ENCODE measurements at regions not wholly inside any gene's neighbourhood (a gene's known extent, or its start where the extent isn't known, plus 50 kb on each side); places are given as distances from the start of the nearest gene placed in this dataset.
A peak's percentile ranks its signal among the peaks of the same experiment; 100 is the strongest.

DNA sequence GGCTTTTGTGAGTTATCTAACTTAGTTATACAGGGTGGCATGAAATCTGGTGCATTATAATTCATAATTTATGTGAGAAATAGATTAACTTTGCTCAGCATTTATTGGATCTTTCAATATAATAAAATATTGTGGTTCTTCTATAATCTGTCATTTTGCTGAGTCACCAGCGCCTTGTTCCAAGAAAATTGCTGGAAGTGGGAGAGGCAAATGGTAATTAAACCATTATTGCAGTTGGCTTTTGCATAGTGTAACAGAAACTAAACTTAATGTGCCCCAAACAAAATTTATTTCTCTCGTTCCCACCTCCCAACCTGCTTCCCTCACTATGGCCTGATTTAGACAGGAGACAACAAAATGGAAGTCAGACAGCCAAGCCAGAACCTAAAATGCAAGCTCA, 146.3 kb downstream of the GALR1 start:
- intact Hi-C loops (cut with DNase I, micrococcal nuclease) = no loop called here
- Histone ChIP-seq H3K9me3 (no peaks in the 10 kb centered on the region), H3K4me3 (no peak overlapping the region), H3K4me1 (ENCODE audit: low read depth) (peaks cover 6% of the 10 kb centered on the region), H3K36me3 (ENCODE audit: low read depth) (no peaks in the 10 kb centered on the region)
- TF ChIP-seq, protein P1, sequence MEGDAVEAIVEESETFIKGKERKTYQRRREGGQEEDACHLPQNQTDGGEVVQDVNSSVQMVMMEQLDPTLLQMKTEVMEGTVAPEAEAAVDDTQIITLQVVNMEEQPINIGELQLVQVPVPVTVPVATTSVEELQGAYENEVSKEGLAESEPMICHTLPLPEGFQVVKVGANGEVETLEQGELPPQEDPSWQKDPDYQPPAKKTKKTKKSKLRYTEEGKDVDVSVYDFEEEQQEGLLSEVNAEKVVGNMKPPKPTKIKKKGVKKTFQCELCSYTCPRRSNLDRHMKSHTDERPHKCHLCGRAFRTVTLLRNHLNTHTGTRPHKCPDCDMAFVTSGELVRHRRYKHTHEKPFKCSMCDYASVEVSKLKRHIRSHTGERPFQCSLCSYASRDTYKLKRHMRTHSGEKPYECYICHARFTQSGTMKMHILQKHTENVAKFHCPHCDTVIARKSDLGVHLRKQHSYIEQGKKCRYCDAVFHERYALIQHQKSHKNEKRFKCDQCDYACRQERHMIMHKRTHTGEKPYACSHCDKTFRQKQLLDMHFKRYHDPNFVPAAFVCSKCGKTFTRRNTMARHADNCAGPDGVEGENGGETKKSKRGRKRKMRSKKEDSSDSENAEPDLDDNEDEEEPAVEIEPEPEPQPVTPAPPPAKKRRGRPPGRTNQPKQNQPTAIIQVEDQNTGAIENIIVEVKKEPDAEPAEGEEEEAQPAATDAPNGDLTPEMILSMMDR (IDR thresholded peaks at IDR 0.05) = no peak
- peak; percentile 56 for ATAC-seq
- peak in 1 of 3 donors; percentile 47 for DNase-seq

DNA sequence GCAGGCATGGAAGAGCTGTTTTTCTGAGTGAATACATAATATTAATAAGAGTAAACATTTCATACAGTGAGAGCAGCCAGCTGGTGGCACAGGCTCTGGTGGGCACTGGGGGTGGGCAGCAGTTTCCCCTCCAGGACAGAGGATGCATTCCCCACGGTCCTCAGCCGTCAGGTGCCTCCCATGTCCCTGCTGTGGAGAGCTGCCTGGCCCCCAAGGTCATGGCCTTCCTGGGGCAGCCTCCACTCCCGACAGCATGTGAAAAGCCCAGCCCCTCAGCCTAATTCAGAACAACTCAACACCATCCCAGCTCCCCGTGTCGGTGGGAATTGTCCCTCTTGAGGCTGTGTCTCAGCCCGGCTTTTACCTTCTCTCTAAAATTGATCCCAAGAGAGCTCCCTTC, 147.4 kb downstream of the GALR1 start:
- TF ChIP-seq, protein P1 (IDR thresholded peaks at IDR 0.05) = no peak

DNA sequence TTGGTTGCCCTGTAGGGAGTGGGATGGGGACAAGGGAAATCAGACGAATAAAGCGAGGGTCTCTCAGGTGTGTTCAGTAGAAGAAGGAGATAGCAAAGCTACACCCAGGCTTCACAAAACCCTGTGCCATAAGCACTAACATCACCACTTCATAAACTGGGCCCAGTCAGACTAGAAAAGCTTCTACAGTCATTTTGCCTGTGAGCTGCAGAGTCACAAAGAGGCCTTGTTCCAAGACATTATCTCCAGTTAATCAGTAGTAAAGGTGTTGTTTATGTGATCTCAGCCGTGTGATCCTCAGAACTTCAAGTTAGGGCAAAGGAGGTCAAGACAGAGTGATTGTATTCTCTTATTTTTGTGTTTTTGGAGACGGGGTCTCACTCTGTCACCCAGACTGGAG, 148.0 kb downstream of the GALR1 start:
- peaks cover 6% of the 10 kb centered on the region for H3K4me1 ChIP-seq (ENCODE audit: low read depth)
- no peak for DNase-seq
- ATAC-seq = peak; percentile 82
- intact Hi-C loops (cut with DNase I, micrococcal nuclease) = no loop called here
- H3K4me3 ChIP-seq = no peak overlapping the region
- H3K9me3 ChIP-seq = no peaks in the 10 kb centered on the region
- TF ChIP-seq, protein P1 (IDR thresholded peaks at IDR 0.05) = no peak
- H3K36me3 ChIP-seq (ENCODE audit: low read depth) = no peaks in the 10 kb centered on the region

More for the DNA sequence above, 147.4 kb downstream of the GALR1 start:
- Histone ChIP-seq H3K4me1 (ENCODE audit: low read depth) (peaks cover 6% of the 10 kb centered on the region), H3K4me3 (no peak overlapping the region), H3K36me3 (ENCODE audit: low read depth) (no peaks in the 10 kb centered on the region), H3K9me3 (no peaks in the 10 kb centered on the region)
- ATAC-seq (no peak), DNase-seq (no peak)
- intact Hi-C loops (cut with DNase I, micrococcal nuclease) = no loop called here

DNA sequence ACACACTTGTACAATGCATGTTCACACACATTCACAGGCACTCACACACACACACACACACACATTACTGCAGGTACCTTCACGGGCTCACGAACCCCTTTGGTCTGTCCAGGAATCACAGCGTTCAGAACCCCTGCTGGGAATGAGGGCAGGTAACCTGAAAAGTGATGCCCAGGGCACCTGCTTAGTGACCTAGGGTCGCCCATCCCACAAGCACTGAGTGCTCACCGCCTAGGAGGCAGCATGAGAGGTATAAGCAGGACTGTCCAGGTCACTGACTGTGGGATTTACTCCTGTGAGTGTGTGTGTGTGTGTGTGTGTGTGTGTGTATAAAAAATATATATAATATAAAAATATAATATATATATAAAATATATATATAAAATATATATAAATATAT, 150.9 kb downstream of the GALR1 start:
- Histone ChIP-seq H3K4me3 (no peak overlapping the region), H3K36me3 (ENCODE audit: low read depth) (no peaks in the 10 kb centered on the region), H3K9me3 (no peaks in the 10 kb centered on the region), H3K4me1 (ENCODE audit: low read depth) (peaks cover 5% of the 10 kb centered on the region)
- TF ChIP-seq, protein P1 (IDR thresholded peaks at IDR 0.05) = no peak
- no peak for ATAC-seq
- no peak for DNase-seq
- intact Hi-C loops (cut with DNase I, micrococcal nuclease) = no loop called here

DNA sequence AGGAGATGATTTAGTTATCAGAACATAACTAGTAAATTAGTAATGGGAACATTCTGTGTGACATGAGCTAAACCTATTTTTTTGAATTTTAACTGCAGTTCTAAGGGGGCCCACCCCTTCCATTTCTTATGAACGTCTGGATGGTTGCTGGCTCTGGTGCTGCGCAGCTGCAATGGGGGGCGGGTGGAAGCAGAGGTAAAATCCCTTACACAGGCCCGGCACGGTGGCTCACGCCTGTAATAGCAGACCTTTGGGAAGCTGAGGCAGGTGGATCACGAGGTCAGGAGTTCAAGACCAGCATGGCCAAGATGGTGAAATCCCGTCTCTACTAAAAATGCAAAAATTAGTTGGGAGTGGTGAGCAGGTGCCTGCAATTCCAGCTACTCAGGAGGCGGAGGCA, 151.5 kb downstream of the GALR1 start:
- Histone ChIP-seq H3K36me3 (ENCODE audit: low read depth) (no peaks in the 10 kb centered on the region), H3K4me3 (no peak overlapping the region), H3K4me1 (ENCODE audit: low read depth) (no peaks in the 10 kb centered on the region), H3K9me3 (no peaks in the 10 kb centered on the region)
- TF ChIP-seq, protein P1 (IDR thresholded peaks at IDR 0.05) = no peak
- ATAC-seq (no peak), DNase-seq (no peak)
- intact Hi-C loops (cut with DNase I, micrococcal nuclease) = no loop called here

DNA sequence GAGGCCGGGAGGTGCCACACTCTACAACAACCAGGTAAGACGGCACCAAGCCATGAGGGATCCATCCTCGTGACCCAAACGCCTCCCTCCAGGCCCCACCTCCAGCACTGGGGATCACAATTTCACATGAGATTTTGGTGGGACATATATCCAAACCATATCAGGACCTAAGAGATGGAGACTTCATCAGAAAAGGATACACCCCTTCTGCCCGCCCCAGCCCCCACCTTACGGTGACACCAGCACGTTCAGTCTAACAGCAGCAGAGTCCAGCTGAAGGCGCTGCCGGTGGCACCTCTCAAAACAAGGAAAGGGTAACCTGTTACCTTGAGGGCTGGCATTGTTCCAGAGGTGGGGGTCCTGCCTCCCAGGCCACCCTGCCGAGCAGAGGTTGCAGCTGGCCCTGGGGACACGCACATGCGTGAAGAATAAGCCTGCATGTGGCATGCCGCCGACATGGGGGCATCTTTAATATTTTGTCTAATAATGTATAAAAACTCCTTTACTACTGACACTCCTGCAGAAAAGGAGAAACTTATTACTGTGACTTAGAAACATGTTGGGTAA, 154.4 kb downstream of the GALR1 start:
- Histone ChIP-seq H3K4me3 (no peak overlapping the region), H3K4me1 (ENCODE audit: low read depth) (no peaks in the 10 kb centered on the region), H3K9me3 (no peaks in the 10 kb centered on the region), H3K36me3 (ENCODE audit: low read depth) (no peaks in the 10 kb centered on the region)
- TF ChIP-seq, protein P1 (IDR thresholded peaks at IDR 0.05) = no peak
- no peak for DNase-seq
- no peak for ATAC-seq
- intact Hi-C loops (cut with DNase I, micrococcal nuclease) = no loop called here
